Epithelial cell of proximal tubule (primary cell): ENCODE measurements at regions not wholly inside any gene's neighbourhood (a gene's known extent, or its start where the extent isn't known, plus 50 kb on each side); places are given as distances from the start of the nearest gene placed in this dataset.
"Not testable (repeated sequence)": the region's sequence is repeated elsewhere in the genome, so short reads cannot be mapped to it uniquely, and the experiment has no call there.

Experiments
- DNase-seq: peaks from one replicate; pipeline ENCODE4 v3.0.0-alpha.2; 2011; ENCODE audit warnings: low read depth
- H3K4me3 ChIP-seq: 2 replicates; pipeline ENCODE4 v1.5.1; 2011; ENCODE audit warnings: low read depth, mild to moderate bottlenecking, low read length
- TF ChIP-seq, protein P1 (sequence below): conservative IDR thresholded peaks from 2 replicates; pipeline ENCODE4 v1.5.1; 2012; ENCODE audit warnings: low read depth, mild to moderate bottlenecking, low read length

DNA sequence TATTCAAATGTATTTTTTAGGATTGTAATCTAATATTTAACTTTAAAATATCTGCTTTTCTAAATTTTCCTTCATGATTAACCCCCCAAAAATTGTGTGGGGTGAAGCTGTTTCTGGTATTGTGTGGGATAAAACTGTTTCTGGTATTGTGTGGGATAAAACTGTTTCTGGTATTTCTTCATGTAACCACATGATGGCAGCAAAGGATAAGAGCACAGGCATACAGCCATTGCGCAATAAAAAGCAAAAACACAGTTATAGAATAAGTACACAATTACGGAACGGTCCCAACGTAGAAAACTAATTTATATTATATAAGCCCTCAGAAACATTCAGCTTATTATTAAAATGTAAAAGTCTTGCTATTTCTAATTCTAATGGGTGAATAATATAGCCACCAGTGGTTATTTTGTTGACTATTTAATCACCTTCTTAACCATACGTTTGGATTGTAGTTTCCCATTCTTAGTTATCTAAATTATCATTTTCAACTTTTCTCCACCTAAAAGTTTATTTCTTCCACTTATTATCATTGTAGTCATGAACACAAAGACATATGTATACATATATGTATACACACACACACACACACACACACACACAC, 333.9 kb upstream of the FSTL5 start:
- TF ChIP-seq, protein P1, sequence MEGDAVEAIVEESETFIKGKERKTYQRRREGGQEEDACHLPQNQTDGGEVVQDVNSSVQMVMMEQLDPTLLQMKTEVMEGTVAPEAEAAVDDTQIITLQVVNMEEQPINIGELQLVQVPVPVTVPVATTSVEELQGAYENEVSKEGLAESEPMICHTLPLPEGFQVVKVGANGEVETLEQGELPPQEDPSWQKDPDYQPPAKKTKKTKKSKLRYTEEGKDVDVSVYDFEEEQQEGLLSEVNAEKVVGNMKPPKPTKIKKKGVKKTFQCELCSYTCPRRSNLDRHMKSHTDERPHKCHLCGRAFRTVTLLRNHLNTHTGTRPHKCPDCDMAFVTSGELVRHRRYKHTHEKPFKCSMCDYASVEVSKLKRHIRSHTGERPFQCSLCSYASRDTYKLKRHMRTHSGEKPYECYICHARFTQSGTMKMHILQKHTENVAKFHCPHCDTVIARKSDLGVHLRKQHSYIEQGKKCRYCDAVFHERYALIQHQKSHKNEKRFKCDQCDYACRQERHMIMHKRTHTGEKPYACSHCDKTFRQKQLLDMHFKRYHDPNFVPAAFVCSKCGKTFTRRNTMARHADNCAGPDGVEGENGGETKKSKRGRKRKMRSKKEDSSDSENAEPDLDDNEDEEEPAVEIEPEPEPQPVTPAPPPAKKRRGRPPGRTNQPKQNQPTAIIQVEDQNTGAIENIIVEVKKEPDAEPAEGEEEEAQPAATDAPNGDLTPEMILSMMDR: peak; percentile 87
- peak; percentile 7 for DNase-seq
- no peak overlapping the region for H3K4me3 ChIP-seq

DNA sequence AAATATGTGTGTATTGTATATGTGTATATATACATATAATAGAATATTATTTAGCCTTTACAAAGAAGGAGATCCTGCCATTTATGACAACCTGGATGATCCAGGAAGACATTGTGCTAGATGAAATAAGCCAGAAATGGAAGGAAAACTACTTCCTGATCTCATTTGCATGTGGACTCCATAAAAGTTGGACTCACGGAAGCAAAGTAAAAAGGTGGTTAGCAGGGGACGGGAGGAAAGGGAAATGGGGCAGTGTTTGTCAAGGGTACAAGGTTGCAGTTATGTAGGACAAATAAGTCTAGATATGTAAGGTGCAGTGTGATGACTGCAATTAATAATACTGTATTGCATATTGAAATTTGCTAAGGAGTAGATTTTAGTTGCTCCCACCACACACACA, 331.1 kb upstream of the FSTL5 start:
- DNase-seq: no peak
- TF ChIP-seq, protein P1: no peak
- H3K4me3 ChIP-seq: no peak overlapping the region

DNA sequence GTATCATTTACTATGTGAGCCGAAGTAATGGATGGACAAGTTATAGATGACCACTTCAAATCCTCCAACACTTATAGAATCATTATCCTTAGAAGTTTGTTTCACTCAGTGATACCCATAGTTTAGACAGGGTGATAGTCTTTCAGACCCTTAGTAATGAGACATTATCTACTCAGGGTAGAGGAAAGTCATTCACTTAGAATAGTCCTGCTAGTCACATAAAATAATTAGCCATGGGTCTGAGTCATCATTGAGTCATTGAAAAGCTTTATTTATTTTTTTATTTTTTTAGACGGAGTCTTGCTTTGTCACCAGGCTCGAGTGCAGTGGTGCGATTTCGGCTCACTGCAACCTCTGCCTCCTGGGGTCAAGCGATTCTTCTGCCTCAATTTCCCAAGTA, 321.7 kb upstream of the FSTL5 start:
- TF ChIP-seq, protein P1: no peak
- DNase-seq: peak; percentile 27
- H3K4me3 ChIP-seq: no peak overlapping the region

DNA sequence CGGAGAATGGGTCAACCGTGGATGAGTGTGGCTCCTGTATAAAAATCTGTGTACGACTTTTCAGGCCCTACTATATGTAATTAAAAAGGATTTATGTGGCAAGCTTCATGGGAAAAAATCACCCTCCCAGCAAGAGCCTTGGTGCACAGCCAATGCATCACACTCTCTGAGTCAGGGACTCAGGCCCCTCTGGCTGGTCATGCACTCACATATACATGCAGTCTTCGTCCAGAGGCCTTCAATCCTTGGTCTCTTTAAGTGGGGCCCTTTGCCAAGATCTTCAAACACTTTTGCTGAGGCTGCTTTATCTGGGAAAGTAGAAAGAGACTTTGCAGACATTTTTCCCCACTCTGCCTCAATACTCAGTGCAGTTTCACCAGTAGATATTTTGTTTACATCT, 311.4 kb upstream of the FSTL5 start:
- H3K4me3 ChIP-seq: no peak overlapping the region
- TF ChIP-seq, protein P1: no peak
- DNase-seq: no peak

DNA sequence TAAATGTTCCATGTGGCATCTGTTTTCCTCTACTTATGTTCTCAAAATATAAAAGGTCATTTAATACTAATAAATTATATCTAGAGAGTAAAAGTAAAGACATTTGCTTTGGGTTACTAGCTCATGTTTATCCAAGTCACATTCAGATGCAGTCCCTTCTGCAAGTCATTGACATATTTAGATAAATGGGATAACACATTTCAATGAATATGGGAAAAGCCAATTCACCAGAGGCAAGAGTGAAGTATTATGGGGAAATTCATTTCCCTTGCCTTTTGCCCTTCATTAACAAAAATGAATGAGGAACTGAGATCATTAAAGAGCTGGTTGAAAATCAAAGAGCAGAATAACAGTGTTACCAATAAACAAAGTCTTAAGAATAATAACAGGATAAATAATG, 306.2 kb upstream of the FSTL5 start:
- TF ChIP-seq, protein P1: no peak
- H3K4me3 ChIP-seq: no peak overlapping the region
- DNase-seq: no peak

DNA sequence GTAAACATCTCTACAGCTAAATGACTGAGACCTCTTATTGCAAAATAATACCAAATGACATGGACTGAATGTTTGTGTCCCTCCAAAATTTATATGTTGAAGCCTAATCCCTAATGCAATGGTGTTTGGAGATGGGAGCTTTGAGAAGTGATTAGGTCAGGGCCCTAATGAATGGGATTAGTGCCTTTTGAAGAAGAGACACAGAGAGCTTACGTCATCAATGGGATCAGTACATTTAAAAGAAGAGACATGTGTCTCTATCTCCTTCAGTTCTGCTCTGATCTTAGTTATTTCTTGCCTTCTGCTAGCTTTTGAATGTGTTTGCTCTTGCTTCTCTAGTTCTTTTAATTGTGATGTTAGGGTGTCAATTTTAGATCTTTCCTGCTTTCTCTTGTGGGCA, 301.6 kb upstream of the FSTL5 start:
- DNase-seq, H3K4me3 ChIP-seq: not testable (repeated sequence)

DNA sequence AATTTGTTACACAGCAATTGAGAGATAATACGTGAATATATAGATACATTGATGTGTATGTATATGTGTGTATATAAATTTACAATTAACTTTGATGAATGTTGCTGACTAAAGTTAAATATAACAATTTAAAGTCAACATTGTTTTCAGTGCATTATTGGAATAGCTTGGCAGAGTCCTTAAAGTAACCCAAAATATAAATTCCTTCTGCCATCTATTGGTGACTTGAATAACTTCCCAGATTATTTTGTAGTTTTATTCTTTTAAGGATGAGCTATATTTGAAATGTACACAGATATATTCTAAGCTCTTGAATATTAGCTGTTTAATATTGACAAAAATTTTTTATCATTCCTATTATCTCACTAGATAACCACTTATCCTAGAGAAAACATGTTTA, 298.2 kb upstream of the FSTL5 start:
- DNase-seq: no peak
- TF ChIP-seq, protein P1: no peak

More for the DNA sequence above, 298.2 kb upstream of the FSTL5 start:
- H3K4me3 ChIP-seq: no peak overlapping the region
